ENCODE measurements at regions not wholly inside any gene's neighbourhood (a gene's known extent, or its start where the extent isn't known, plus 50 kb on each side); places are given as distances from the start of the nearest gene placed in this dataset.

GRCh38 chr7:110386913-110387312 is 704.0 kb upstream of the LRRN3 start:
- ATAC-seq = no peak
- TF ChIP-seq CREB5 (CRISPR knock-in tag; IDR thresholded peaks at IDR 0.05; ENCODE audit: low read depth) (0 out of 2 replicates have a peak, but pooled peaks have one; percentile 19), ISL1 (CRISPR knock-in tag; IDR thresholded peaks at IDR 0.05) (peak; percentile 51), ZFP30 (CRISPR knock-in tag; IDR thresholded peaks at IDR 0.05) (no peak)

GRCh38 chr7:110387689-110388088 is 703.2 kb upstream of the LRRN3 start:
- ATAC-seq = no peak
- TF ChIP-seq ARNTL (CRISPR knock-in tag; IDR thresholded peaks at IDR 0.05; ENCODE audit: borderline replicate concordance, low read depth) = no peak
- no peak for TF ChIP-seq GLIS3 (CRISPR knock-in tag; IDR thresholded peaks at IDR 0.05)
- no peak for TF ChIP-seq ZNF8 (CRISPR knock-in tag; IDR thresholded peaks at IDR 0.05)
- TF ChIP-seq ZNF70 (CRISPR knock-in tag; IDR thresholded peaks at IDR 0.05) = no peak
- TF ChIP-seq PATZ1 (CRISPR knock-in tag; IDR thresholded peaks at IDR 0.05; ENCODE audit: borderline replicate concordance) = no peak
- no peak for TF ChIP-seq ESRRG (CRISPR knock-in tag; IDR thresholded peaks at IDR 0.05)
- no peak for TF ChIP-seq RARB (CRISPR knock-in tag; IDR thresholded peaks at IDR 0.05)
- TF ChIP-seq ZFP30 (CRISPR knock-in tag; IDR thresholded peaks at IDR 0.05) = no peak
- no peak for TF ChIP-seq PPARA (CRISPR knock-in tag; IDR thresholded peaks at IDR 0.05; ENCODE audit: borderline replicate concordance)

GRCh38 chr7:110388457-110388856 is 702.5 kb upstream of the LRRN3 start:
- ATAC-seq = no peak

GRCh38 chr7:110396021-110396420 is 694.9 kb upstream of the LRRN3 start:
- ATAC-seq = no peak
- no peak for TF ChIP-seq ZNF8 (CRISPR knock-in tag; IDR thresholded peaks at IDR 0.05)

More at GRCh38 chr7:110388457-110388856, 702.5 kb upstream of the LRRN3 start:
- no peak for TF ChIP-seq CSDC2 (CRISPR knock-in tag; IDR thresholded peaks at IDR 0.05)
- TF ChIP-seq POU6F1 (CRISPR knock-in tag; IDR thresholded peaks at IDR 0.05; ENCODE audit: borderline replicate concordance, low read depth) = no peak
- no peak for TF ChIP-seq TOX (CRISPR knock-in tag; IDR thresholded peaks at IDR 0.05; ENCODE audit: borderline replicate concordance)
- no peak for TF ChIP-seq ZFP30 (CRISPR knock-in tag; IDR thresholded peaks at IDR 0.05)
- TF ChIP-seq ZNF8 (CRISPR knock-in tag; IDR thresholded peaks at IDR 0.05) = no peak
- TF ChIP-seq BACH2 (CRISPR knock-in tag; IDR thresholded peaks at IDR 0.05; ENCODE audit: borderline replicate concordance) = no peak
- no peak for TF ChIP-seq ZNF70 (CRISPR knock-in tag; IDR thresholded peaks at IDR 0.05)
- no peak for TF ChIP-seq ZNF565 (CRISPR knock-in tag; conservative IDR thresholded peaks at IDR 0.05; ENCODE audit: low read depth)
- TF ChIP-seq RARB (CRISPR knock-in tag; IDR thresholded peaks at IDR 0.05) = no peak
- no peak for TF ChIP-seq PPARA (CRISPR knock-in tag; IDR thresholded peaks at IDR 0.05; ENCODE audit: borderline replicate concordance)
- TF ChIP-seq ISL1 (CRISPR knock-in tag; IDR thresholded peaks at IDR 0.05) = no peak

- TF ChIP-seq CSRNP3 (CRISPR knock-in tag; IDR thresholded peaks at IDR 0.05) = no peak
- TF ChIP-seq GLIS3 (CRISPR knock-in tag; IDR thresholded peaks at IDR 0.05) = no peak
- TF ChIP-seq BACH2 (CRISPR knock-in tag; IDR thresholded peaks at IDR 0.05; ENCODE audit: borderline replicate concordance) = no peak
- TF ChIP-seq OSR1 (CRISPR knock-in tag; IDR thresholded peaks at IDR 0.05) = no peak
- TF ChIP-seq CSDC2 (CRISPR knock-in tag; IDR thresholded peaks at IDR 0.05) = no peak
- TF ChIP-seq PPARA (CRISPR knock-in tag; IDR thresholded peaks at IDR 0.05; ENCODE audit: borderline replicate concordance) = no peak
- no peak for TF ChIP-seq ZFP3 (CRISPR knock-in tag; IDR thresholded peaks at IDR 0.05)
- TF ChIP-seq ESRRG (CRISPR knock-in tag; IDR thresholded peaks at IDR 0.05) = no peak
- TF ChIP-seq TCF4 (CRISPR knock-in tag; IDR thresholded peaks at IDR 0.05; ENCODE audit: borderline replicate concordance) = no peak
- TF ChIP-seq ISL1 (CRISPR knock-in tag; IDR thresholded peaks at IDR 0.05) = no peak
- no peak for TF ChIP-seq ZNF8 (CRISPR knock-in tag; IDR thresholded peaks at IDR 0.05)
- TF ChIP-seq POU6F1 (CRISPR knock-in tag; IDR thresholded peaks at IDR 0.05; ENCODE audit: borderline replicate concordance, low read depth) = no peak
- TF ChIP-seq ZNF70 (CRISPR knock-in tag; IDR thresholded peaks at IDR 0.05) = no peak
- TF ChIP-seq RARB (CRISPR knock-in tag; IDR thresholded peaks at IDR 0.05) = no peak
- TF ChIP-seq CREB5 (CRISPR knock-in tag; IDR thresholded peaks at IDR 0.05; ENCODE audit: low read depth) = no peak
- no peak for TF ChIP-seq ZFP30 (CRISPR knock-in tag; IDR thresholded peaks at IDR 0.05)
- no peak for TF ChIP-seq ZC3H10 (CRISPR knock-in tag; IDR thresholded peaks at IDR 0.05)
- ATAC-seq = no peak
Measured at GRCh38 chr7:110397927-110398660, 692.8 kb upstream of the LRRN3 start.

Data from SK-N-SH treated with all-trans-retinoic acid at 6 μM for 48 hours (cell line).